Endothelial cell of umbilical vein (primary cell): ENCODE measurements at regions not wholly inside any gene's neighbourhood (a gene's known extent, or its start where the extent isn't known, plus 50 kb on each side); places are given as distances from the start of the nearest gene placed in this dataset.

Experiments used
- BruUV-seq: library from RNA; stranded (reverse); fragments of 400-500 nt; replicated peaks from 2 replicates; lab custom pipeline; 2021; lab: Mats Ljungman, UMichigan
- CTCF ChIA-PET: fragments of 300-600, 350-600 bp; sonication (Branson Sonifier 250); formaldehyde crosslinking; loops from one replicate; lab custom pipeline; 2021; ENCODE audit warnings: antibody characterized with exemption, inconsistent platforms; lab: Charles Lee
- POLR2A ChIA-PET: fragments of 300-600, 350-600 bp; sonication (Branson Sonifier 250); formaldehyde crosslinking; loops from one replicate; lab custom pipeline; 2021; ENCODE audit warnings: antibody characterized with exemption, inconsistent platforms; lab: Charles Lee
- DNase-seq: peaks from one replicate; pipeline ENCODE4 v3.0.0-alpha.2; 2011; ENCODE audit warnings: low read depth, low spot score
- FAIRE-seq: peaks from 2 replicates; lab custom pipeline; 2011; peaks lifted over from hg19 to GRCh38; lab: Jason Lieb, UNC
- H2AFZ ChIP-seq: 2 replicates; pipeline ENCODE4 v1.6.0; 2012; ENCODE audit warnings: low read depth, low read length, control low read depth, inconsistent platforms
- H3K27ac ChIP-seq: 2 replicates; pipeline ENCODE4 v1.5.1; 2011; ENCODE audit warnings: low read depth, mild to moderate bottlenecking, control low read depth, low read length, moderate library complexity; ENCODE audit not compliant: insufficient read depth
- H3K27me3 ChIP-seq, 2 experiments: 2 replicates each; pipeline versions ENCODE4 v1.6.0 to v1.6.1; 2011; ENCODE audit warnings: low read length in 2 of 2, mixed read lengths in 1 of 2; ENCODE audit not compliant: control insufficient read depth in 2 of 2, insufficient read depth in 2 of 2
- H3K36me3 ChIP-seq, 2 experiments: 2 replicates in 1 of 2; 3 replicates in 1 of 2; pipeline ENCODE4 v1.5.1; 2011; ENCODE audit warnings: low read length in 2 of 2, mild to moderate bottlenecking in 1 of 2, moderate library complexity in 1 of 2; ENCODE audit not compliant: control insufficient read depth in 2 of 2, insufficient read depth in 2 of 2; ENCODE audit errors: extremely low read depth in 1 of 2
- H3K4me1 ChIP-seq: 3 replicates; pipeline ENCODE4 v1.5.1; 2011; ENCODE audit warnings: mild to moderate bottlenecking, low read length; ENCODE audit not compliant: control insufficient read depth, insufficient read depth; ENCODE audit errors: extremely low read depth
- H3K4me2 ChIP-seq: 2 replicates; pipeline ENCODE4 v1.6.1; 2011; ENCODE audit warnings: low read length, control low read depth, mixed read lengths; ENCODE audit not compliant: insufficient read depth
- H3K4me3 ChIP-seq, 3 experiments: fragments of 200-600 bp in 1 of 3; sonication (generic), shearing (Covaris generic) in 1 of 3; replicated peaks in 1 of 3; 2 replicates each; pipeline ENCODE4 v1.5.1; 2011 to 2016; ENCODE audit warnings: control low read depth in 3 of 3, low read length in 3 of 3, mild to moderate bottlenecking in 2 of 3, inconsistent platforms in 1 of 3, low read depth in 1 of 3, moderate library complexity in 1 of 3; ENCODE audit not compliant: insufficient read depth in 1 of 3
- H3K79me2 ChIP-seq: 2 replicates; pipeline ENCODE4 v1.6.0; 2012; ENCODE audit warnings: low read length, inconsistent platforms; ENCODE audit not compliant: control insufficient read depth, insufficient read depth
- H3K9ac ChIP-seq: replicated peaks from 2 replicates; pipeline ENCODE3; 2011; ENCODE audit warnings: low read length, control low read depth; ENCODE audit not compliant: insufficient read depth; ENCODE audit errors: extremely low read depth
- H3K9me1 ChIP-seq: replicated peaks from 3 replicates; pipeline ENCODE4 v1.6.0; 2011; ENCODE audit warnings: mild to moderate bottlenecking, low read length; ENCODE audit not compliant: control insufficient read depth, insufficient read depth; ENCODE audit errors: extremely low read depth
- H3K9me3 ChIP-seq: replicated peaks from 2 replicates; pipeline ENCODE4 v1.5.1; 2012; ENCODE audit warnings: low read length, inconsistent platforms; ENCODE audit not compliant: control insufficient read depth, insufficient read depth
- H4K20me1 ChIP-seq: replicated peaks from 2 replicates; pipeline ENCODE3; 2011; ENCODE audit warnings: mild to moderate bottlenecking, low read length; ENCODE audit not compliant: control insufficient read depth, insufficient read depth; ENCODE audit errors: extremely low read depth
- EZH2 ChIP-seq: IDR thresholded peaks from 2 replicates; pipeline ENCODE4 v1.6.1; 2012; ENCODE audit warnings: borderline replicate concordance, low read depth, mild to moderate bottlenecking, moderate library complexity, low read length, inconsistent platforms; ENCODE audit not compliant: severe bottlenecking
- GATA2 ChIP-seq: IDR thresholded peaks from 2 replicates; pipeline ENCODE4 v1.7.0; 2011; ENCODE audit warnings: low read depth, mild to moderate bottlenecking, moderate library complexity, mixed read lengths, low read length; ENCODE audit not compliant: insufficient read length, insufficient read depth
- dilution Hi-C: fragments of 300-500 bp; cut with MboI; formaldehyde crosslinking; loops from one replicate; pipeline ENCODE4 v1.15.0; 2019; ENCODE audit warnings: low sequenced_read_pairs; ENCODE audit not compliant: extremely low pct_ligation_motif_present
- intact Hi-C: fragments of 100-400 bp; cut with micrococcal nuclease; formaldehyde crosslinking; loops from one replicate; pipeline ENCODE4 v1.10.0; 2022
- TF ChIP-seq, protein P1 (sequence below): IDR thresholded peaks from 2 replicates; pipeline ENCODE4 v1.6.1; 2011; ENCODE audit not compliant: insufficient read depth, insufficient read length
- TF ChIP-seq, protein P2 (sequence below), 2 donors: IDR thresholded peaks; 1 replicate in 1 of 2; 2 replicates in 1 of 2; pipeline ENCODE4 v1.5.1; 2011; ENCODE audit warnings: low read length in 2 of 2, mild to moderate bottlenecking in 2 of 2, moderate library complexity in 2 of 2, control low read depth in 1 of 2, inconsistent platforms in 1 of 2, low read depth in 1 of 2; ENCODE audit not compliant: insufficient read depth in 1 of 2; ENCODE audit errors: extremely low read depth in 1 of 2

GRCh38 chr6:25041485-25042035 lies 105.8 kb upstream of the RIPOR2 start:
- CTCF ChIA-PET, result interaction anchor here (0.7 to 1.1 kb wide), 2 partner anchors 27 to 933 kb away, joined by 3 read pairs; no protein-coding TSS in a partner anchor

DNA sequence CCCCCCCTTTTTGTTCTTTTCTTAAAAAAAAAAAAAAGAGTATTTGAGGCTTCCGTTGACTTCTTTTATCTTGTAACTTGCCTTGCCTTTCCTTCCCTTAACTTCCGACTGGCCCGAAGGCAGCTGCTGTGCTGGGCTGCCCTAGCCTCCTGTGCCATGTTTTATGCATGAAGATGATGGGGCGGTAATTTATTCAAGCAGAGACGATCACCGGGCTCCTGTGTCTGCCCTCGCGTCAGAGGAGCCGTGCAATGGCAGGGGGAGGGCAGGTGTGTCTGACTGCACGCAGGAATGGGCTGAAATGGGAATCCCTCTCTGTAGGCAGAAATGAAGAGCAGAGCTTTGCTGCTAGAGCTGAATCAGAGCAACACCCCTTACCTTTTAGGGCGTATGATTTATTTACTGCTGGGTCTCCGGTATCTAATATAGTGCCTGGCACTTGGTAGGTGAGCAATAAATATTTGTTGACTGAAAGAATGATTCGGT lies 106.3 kb upstream of the RIPOR2 start:
- ChIA-PET POLR2A (no interaction called here), CTCF (interaction anchor here (0.7 to 1.3 kb wide), 3 partner anchors 27 to 932 kb away, joined by 3 read pairs; no protein-coding TSS in a partner anchor)
- no peaks in the 10 kb centered on the region for H3K9me3 ChIP-seq
- FAIRE-seq, result no peak
- no peaks in the 10 kb centered on the region for H3K9me1 ChIP-seq
- no peak overlapping the region for H3K4me2 ChIP-seq
- no peak overlapping the region for H3K9ac ChIP-seq
- H3K27ac ChIP-seq, result no peak overlapping the region
- intact Hi-C loops (no loop called here), dilution Hi-C loops (no loop called here)
- TF ChIP-seq, protein P1, sequence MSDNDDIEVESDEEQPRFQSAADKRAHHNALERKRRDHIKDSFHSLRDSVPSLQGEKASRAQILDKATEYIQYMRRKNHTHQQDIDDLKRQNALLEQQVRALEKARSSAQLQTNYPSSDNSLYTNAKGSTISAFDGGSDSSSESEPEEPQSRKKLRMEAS, result no peak
- TF ChIP-seq, protein P2, sequence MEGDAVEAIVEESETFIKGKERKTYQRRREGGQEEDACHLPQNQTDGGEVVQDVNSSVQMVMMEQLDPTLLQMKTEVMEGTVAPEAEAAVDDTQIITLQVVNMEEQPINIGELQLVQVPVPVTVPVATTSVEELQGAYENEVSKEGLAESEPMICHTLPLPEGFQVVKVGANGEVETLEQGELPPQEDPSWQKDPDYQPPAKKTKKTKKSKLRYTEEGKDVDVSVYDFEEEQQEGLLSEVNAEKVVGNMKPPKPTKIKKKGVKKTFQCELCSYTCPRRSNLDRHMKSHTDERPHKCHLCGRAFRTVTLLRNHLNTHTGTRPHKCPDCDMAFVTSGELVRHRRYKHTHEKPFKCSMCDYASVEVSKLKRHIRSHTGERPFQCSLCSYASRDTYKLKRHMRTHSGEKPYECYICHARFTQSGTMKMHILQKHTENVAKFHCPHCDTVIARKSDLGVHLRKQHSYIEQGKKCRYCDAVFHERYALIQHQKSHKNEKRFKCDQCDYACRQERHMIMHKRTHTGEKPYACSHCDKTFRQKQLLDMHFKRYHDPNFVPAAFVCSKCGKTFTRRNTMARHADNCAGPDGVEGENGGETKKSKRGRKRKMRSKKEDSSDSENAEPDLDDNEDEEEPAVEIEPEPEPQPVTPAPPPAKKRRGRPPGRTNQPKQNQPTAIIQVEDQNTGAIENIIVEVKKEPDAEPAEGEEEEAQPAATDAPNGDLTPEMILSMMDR (IDR thresholded peaks at IDR 0.05; ENCODE audit: extremely low read depth in 1 of 2, insufficient read depth in 1 of 2, low read depth in 1 of 2, low read length in 2 of 2), result no peak
- TF ChIP-seq GATA2, result no peak
- H3K4me1 ChIP-seq, result peaks cover 12% of the 10 kb centered on the region
- no TSS peak for BruUV-seq
- H4K20me1 ChIP-seq, result no peaks in the 10 kb centered on the region
- no peak for DNase-seq
- no peak overlapping the region for H3K4me3 ChIP-seq
- H3K36me3 ChIP-seq, result no peaks in the 10 kb centered on the region
- no peaks in the 10 kb centered on the region for H3K79me2 ChIP-seq
- no peak overlapping the region for H2AFZ ChIP-seq
- no peaks in the 10 kb centered on the region for H3K27me3 ChIP-seq

More at GRCh38 chr6:25041485-25042035, 105.8 kb upstream of the RIPOR2 start:
- TF ChIP-seq EZH2 (no peak), GATA2 (peak; percentile 42)
- H3K36me3 ChIP-seq, result no peaks in the 10 kb centered on the region
- BruUV-seq, result no TSS peak
- H2AFZ ChIP-seq, result peak overlapping the region; percentile 3
- no peaks in the 10 kb centered on the region for H3K27me3 ChIP-seq
- H3K9ac ChIP-seq, result no peak overlapping the region
- no peaks in the 10 kb centered on the region for H3K79me2 ChIP-seq
- H3K4me3 ChIP-seq, result no peak overlapping the region
- peak overlapping the region; percentile 78 for H3K4me2 ChIP-seq
- H3K9me1 ChIP-seq, result no peaks in the 10 kb centered on the region
- DNase-seq (no peak), FAIRE-seq (no peak)
- peaks cover 12% of the 10 kb centered on the region for H3K4me1 ChIP-seq
- H4K20me1 ChIP-seq, result no peaks in the 10 kb centered on the region
- POLR2A ChIA-PET, result no interaction called here
- H3K27ac ChIP-seq, result peak overlapping the region; percentile 7
- dilution Hi-C loops, result no loop called here
- H3K9me3 ChIP-seq, result no peaks in the 10 kb centered on the region
- intact Hi-C loops, result no loop called here
